Esophagus muscularis mucosa (tissue), 4 donors: ENCODE measurements at regions not wholly inside any gene's neighbourhood (a gene's known extent, or its start where the extent isn't known, plus 50 kb on each side); places are given as distances from the start of the nearest gene placed in this dataset.

ENCODE experiments used
- DNase-seq: peaks from one replicate; pipeline ENCODE4 v3.0.0-alpha.2; 2017; ENCODE audit errors: extremely low spot score
- H3K27ac ChIP-seq, 4 donors: fragments of 200-600 bp; sonication (generic); replicated peaks in 1 of 4; 1 replicate in 3 of 4; 2 replicates in 1 of 4; pipeline ENCODE4 v1.5.1; 2016 to 2019; ENCODE audit warnings: mild to moderate bottlenecking in 1 of 4
- H3K27me3 ChIP-seq, 4 donors: fragments of 200-600 bp; sonication (generic); one replicate each; pipeline versions ENCODE4 v1.5.1 to v1.6.0; 2016 to 2019
- H3K36me3 ChIP-seq, 4 donors: fragments of 200-600 bp; sonication (generic); one replicate each; pipeline ENCODE4 v1.5.1; 2016 to 2019
- H3K4me1 ChIP-seq, 4 donors: fragments of 200-600 bp; sonication (generic); one replicate each; pipeline ENCODE4 v1.5.1; 2016 to 2019
- H3K4me3 ChIP-seq, 4 donors: fragments of 200-600 bp; sonication (generic); 1 replicate in 2 of 4; 2 replicates in 2 of 4; pipeline ENCODE4 v1.5.1; 2016 to 2019; ENCODE audit warnings: mild to moderate bottlenecking in 4 of 4, moderate library complexity in 1 of 4
- H3K9me3 ChIP-seq, 4 donors: fragments of 200-600 bp; sonication (generic); 1 replicate in 3 of 4; 2 replicates in 1 of 4; pipeline ENCODE4 v1.5.1; 2016 to 2019
- EP300 ChIP-seq: sonication (generic); formaldehyde crosslinking; IDR thresholded peaks from one replicate; pipeline ENCODE4 v1.6.1; 2017; ENCODE audit warnings: antibody characterized with exemption
- POLR2A ChIP-seq: fragments of 450-650 bp; IDR thresholded peaks from one replicate; pipeline ENCODE4 v1.6.1; 2017; ENCODE audit warnings: antibody characterized with exemption, moderate library complexity, mild to moderate bottlenecking, low read depth
- POLR2AphosphoS5 ChIP-seq, 2 donors: sonication (generic); formaldehyde crosslinking; IDR thresholded peaks; one replicate each; pipeline ENCODE4 v1.6.1; 2017; ENCODE audit warnings: antibody characterized with exemption in 2 of 2
- WGBS: methylation state at CpG from one replicate; pipeline ENCODE4 v1.1.5; 2018; 5-methylcytosine and 5-hydroxymethylcytosine counted together
- intact Hi-C: fragments of 100-400 bp; cut with DNase I; formaldehyde crosslinking; loops from one replicate; pipeline ENCODE4 v1.15.1; 2023
- TF ChIP-seq, protein P1 (sequence below), 3 experiments: fragments of 200-600 bp in 2 of 3; fragments of 450-650 bp in 1 of 3; sonication (generic) in 2 of 3; IDR thresholded peaks; one replicate each; pipeline ENCODE4 v1.5.1; 2017 to 2019; ENCODE audit warnings: antibody characterized with exemption in 3 of 3, mild to moderate bottlenecking in 2 of 3, moderate library complexity in 1 of 3

DNA sequence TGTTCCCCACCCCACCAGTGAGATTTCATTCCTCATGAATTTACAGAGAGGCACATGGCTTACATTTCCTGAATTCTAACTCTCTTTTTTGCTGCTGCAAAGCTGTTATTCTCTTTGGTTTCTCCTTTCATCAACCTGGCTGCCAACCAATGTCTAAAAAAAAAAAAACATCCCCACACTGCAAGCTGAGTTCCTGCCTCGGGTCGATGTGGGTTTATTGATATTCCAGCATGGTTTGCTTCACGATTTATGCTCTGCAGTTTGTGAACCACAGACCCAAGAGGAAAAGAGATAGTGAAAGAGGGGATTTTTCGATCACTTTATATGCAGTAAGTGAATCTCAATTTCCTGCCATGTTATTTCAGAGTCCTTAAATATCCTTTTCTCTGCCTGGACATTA lies 363.6 kb downstream of the LPIN1 start:
- no peak overlapping the region for H3K27ac ChIP-seq
- H3K4me1 ChIP-seq = peaks cover 0 to 8% (median 5%) of the 10 kb centered on the region in 4 donors
- intact Hi-C loops = no loop called here
- H3K27me3 ChIP-seq = no peaks in the 10 kb centered on the region
- TF ChIP-seq POLR2AphosphoS5 (IDR thresholded peaks at IDR 0.05) (no peak), POLR2A (no peak), EP300 (no peak)
- TF ChIP-seq, protein P1, sequence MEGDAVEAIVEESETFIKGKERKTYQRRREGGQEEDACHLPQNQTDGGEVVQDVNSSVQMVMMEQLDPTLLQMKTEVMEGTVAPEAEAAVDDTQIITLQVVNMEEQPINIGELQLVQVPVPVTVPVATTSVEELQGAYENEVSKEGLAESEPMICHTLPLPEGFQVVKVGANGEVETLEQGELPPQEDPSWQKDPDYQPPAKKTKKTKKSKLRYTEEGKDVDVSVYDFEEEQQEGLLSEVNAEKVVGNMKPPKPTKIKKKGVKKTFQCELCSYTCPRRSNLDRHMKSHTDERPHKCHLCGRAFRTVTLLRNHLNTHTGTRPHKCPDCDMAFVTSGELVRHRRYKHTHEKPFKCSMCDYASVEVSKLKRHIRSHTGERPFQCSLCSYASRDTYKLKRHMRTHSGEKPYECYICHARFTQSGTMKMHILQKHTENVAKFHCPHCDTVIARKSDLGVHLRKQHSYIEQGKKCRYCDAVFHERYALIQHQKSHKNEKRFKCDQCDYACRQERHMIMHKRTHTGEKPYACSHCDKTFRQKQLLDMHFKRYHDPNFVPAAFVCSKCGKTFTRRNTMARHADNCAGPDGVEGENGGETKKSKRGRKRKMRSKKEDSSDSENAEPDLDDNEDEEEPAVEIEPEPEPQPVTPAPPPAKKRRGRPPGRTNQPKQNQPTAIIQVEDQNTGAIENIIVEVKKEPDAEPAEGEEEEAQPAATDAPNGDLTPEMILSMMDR (IDR thresholded peaks at IDR 0.05) = no peak
- no peak overlapping the region for H3K4me3 ChIP-seq
- H3K9me3 ChIP-seq = no peaks in the 10 kb centered on the region
- no peak for DNase-seq
- H3K36me3 ChIP-seq = no peaks in the 10 kb centered on the region
- 23% methylated on average over 4 of the region's 4 CpGs for WGBS

DNA sequence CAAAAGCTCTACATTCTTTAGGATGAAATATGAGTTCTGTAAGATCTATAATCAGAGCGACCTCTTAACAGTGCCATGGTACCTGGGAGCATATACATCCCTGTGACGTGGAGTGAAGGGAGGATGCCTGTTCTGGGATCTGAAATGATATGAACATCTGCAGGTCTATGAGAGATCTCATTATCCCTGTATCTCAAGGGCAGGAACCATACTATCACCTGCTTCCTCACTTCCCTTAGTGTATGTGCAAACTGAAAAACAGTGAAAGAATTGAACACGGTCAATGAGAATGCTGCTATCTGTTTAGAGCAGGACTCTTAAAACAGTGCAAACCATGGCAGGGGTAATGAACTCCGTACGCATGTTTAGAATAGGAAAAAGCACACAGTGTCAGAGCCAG lies 364.0 kb downstream of the LPIN1 start:
- H3K9me3 ChIP-seq = no peaks in the 10 kb centered on the region
- no peak overlapping the region for H3K4me3 ChIP-seq
- no peak for DNase-seq
- TF ChIP-seq POLR2AphosphoS5 (IDR thresholded peaks at IDR 0.05) (no peak), EP300 (no peak), POLR2A (no peak)
- TF ChIP-seq, protein P1 (IDR thresholded peaks at IDR 0.05) = no peak
- WGBS = 94% methylated on average over 5 of the region's 5 CpGs
- no peak overlapping the region for H3K27ac ChIP-seq
- H3K27me3 ChIP-seq = no peaks in the 10 kb centered on the region
- peaks cover 0 to 8% (median 5%) of the 10 kb centered on the region in 4 donors for H3K4me1 ChIP-seq
- H3K36me3 ChIP-seq = no peaks in the 10 kb centered on the region
- intact Hi-C loops = no loop called here

DNA sequence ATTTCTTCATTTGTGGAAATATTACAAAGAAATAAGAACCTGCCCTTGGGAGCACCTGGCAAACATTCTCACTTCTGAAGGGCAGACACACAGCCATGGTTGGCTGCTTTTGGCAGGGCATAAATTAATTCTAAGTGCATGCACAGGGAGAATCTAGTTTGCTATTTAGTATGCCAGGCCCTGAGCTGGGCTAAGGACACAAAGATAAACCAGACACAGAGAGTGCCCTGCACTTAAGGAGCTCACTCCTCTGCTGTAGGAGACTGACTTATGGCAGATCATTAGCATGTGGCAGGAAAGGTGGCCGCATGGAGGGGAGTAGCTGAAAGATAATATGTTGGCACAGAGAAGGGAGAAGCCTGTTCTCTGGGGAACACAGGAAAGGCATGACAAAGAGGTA lies 367.0 kb downstream of the LPIN1 start:
- H3K27ac ChIP-seq = no peak overlapping the region

DNA sequence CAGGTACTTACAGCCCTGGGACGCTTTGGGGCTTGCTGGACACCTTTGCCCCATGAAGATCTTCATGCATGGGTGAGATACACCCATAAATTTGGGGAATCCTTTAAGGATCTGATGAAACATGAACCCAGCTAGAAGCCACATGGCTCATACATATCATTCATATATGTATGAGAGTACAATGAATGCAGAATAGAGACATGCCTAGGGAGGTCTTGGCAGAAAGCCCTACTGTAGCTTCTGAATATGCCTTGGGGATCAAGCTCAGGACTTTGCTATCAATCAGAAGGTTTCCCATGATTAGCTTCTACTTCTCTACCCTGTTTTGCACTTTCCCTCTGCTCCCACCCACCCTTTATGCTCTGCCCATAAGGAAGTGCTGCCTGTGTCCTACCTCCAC lies 368.4 kb downstream of the LPIN1 start:
- no peak for DNase-seq
- Histone ChIP-seq H3K27me3 (no peaks in the 10 kb centered on the region), H3K27ac (no peak overlapping the region), H3K4me3 (no peak overlapping the region), H3K4me1 (peaks cover 0 to 6% (median 2%) of the 10 kb centered on the region in 4 donors), H3K36me3 (no peaks in the 10 kb centered on the region), H3K9me3 (no peaks in the 10 kb centered on the region)
- TF ChIP-seq EP300 = no peak
- TF ChIP-seq, protein P1 (IDR thresholded peaks at IDR 0.05) = no peak
- no peak for TF ChIP-seq POLR2AphosphoS5 (IDR thresholded peaks at IDR 0.05)
- TF ChIP-seq POLR2A = no peak
- WGBS = 10% methylated on average over 1 of the region's 1 CpG
- intact Hi-C loops = no loop called here

More for the DNA sequence above, 367.0 kb downstream of the LPIN1 start:
- H3K36me3 ChIP-seq = no peaks in the 10 kb centered on the region
- TF ChIP-seq EP300 (no peak), POLR2AphosphoS5 (IDR thresholded peaks at IDR 0.05) (no peak), POLR2A (no peak)
- TF ChIP-seq, protein P1 (IDR thresholded peaks at IDR 0.05) = no peak
- WGBS = 92% methylated on average over 1 of the region's 1 CpG
- no peak overlapping the region for H3K4me3 ChIP-seq
- no peaks in the 10 kb centered on the region for H3K27me3 ChIP-seq
- no peak for DNase-seq
- H3K4me1 ChIP-seq = peaks cover 0 to 8% (median 3%) of the 10 kb centered on the region in 4 donors
- H3K9me3 ChIP-seq = no peaks in the 10 kb centered on the region
- intact Hi-C loops = no loop called here

DNA sequence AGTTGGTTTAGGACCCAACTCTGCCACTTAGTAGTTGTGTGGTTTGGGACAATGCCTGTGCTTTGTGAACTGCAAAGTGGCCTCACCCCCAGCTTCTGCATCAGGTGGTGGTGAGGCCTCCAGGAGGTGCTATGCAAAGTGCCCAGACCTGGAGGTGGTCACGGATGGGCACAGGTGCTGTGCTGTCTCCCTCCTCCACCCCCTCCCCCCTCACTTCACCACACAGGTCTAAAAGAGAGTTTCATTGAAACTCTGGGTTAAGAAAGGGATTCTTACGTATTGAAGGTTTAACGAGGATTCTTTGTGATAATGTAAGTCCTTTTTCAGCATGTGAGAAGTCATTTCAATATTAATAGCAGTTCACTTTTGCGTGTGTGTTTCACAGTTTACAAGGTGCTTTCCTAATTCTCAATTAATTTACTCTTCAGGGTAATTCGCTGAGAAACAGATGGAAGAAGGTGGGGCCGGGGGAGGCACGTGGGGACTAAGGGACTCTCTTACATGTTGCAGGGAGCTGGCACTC lies 369.9 kb downstream of the LPIN1 start:
- TF ChIP-seq POLR2AphosphoS5 (IDR thresholded peaks at IDR 0.05) (no peak), POLR2A (no peak), EP300 (no peak)
- Histone ChIP-seq H3K9me3 (no peaks in the 10 kb centered on the region), H3K27ac (no peak overlapping the region), H3K36me3 (no peaks in the 10 kb centered on the region), H3K4me3 (no peak overlapping the region), H3K27me3 (no peaks in the 10 kb centered on the region), H3K4me1 (no peaks in the 10 kb centered on the region)
- intact Hi-C loops = no loop called here
- no peak for DNase-seq
- 96% methylated on average over 6 of the region's 7 CpGs for WGBS
